MM.1S (cell line): ENCODE measurements at regions not wholly inside any gene's neighbourhood (a gene's known extent, or its start where the extent isn't known, plus 50 kb on each side); places are given as distances from the start of the nearest gene placed in this dataset.

Experiments
- CTCF ChIP-seq: fragments of 300-600 bp; sonication (generic); IDR thresholded peaks from 2 replicates; pipeline ENCODE4 v1.5.1; 2016; ENCODE audit warnings: antibody characterized with exemption, low read length, mixed read lengths
- EZH2 ChIP-seq: fragments of 300-600 bp; sonication (generic); optimal IDR thresholded peaks from 2 replicates; pipeline ENCODE3; 2017; ENCODE audit warnings: low read depth, mild to moderate bottlenecking, antibody characterized with exemption, low read length, mixed read lengths
- EZH2phosphoT487 ChIP-seq: fragments of 300-600 bp; sonication (generic); IDR thresholded peaks from 2 replicates; pipeline ENCODE4 v1.6.1; 2018; ENCODE audit warnings: antibody characterized with exemption, low read length

- TF ChIP-seq CTCF (no peak), EZH2 (no peak), EZH2phosphoT487 (no peak)
Measured at GRCh38 chr5:8048920-8049319, 180.0 kb downstream of the MTRR start.
